ENCODE measurements at regions not wholly inside any gene's neighbourhood (a gene's known extent, or its start where the extent isn't known, plus 50 kb on each side); places are given as distances from the start of the nearest gene placed in this dataset.

DNA sequence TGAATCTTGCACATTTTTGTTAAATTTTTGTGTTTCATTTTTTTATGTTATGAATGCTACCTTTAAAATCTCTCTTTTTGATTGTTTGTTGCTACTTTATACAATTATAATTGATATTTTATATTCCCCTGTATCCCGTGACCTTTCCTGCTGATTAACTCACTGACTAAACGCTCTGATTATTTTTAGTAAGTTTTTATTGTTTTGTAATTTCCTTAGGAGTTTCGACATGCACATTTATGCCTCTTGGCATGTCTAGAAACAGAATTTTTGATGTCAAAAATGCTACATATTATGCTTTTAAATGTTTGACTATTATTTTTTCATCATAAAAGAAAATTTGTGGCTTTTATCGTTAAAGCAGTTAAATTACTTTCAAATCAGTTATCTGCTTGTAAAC, 1131.6 kb upstream of the TMEFF2 start:
- no peaks in the 10 kb centered on the region for H3K36me3 ChIP-seq (replicated peaks in 1 of 2; ENCODE audit: control insufficient read depth in 1 of 2, insufficient read depth in 2 of 2, low read length in 2 of 2)
- no CpG with 5 or more reads among the region's 4 CpGs for WGBS (ENCODE audit: insufficient coverage)
- Mint-ChIP-seq H3K27me3 (ENCODE audit: low read depth in 3 of 3) (peaks cover 0 to 2% (median 0%) of the 10 kb centered on the region in 3 donors), H3K27ac (peak overlapping the region in 3 of 7 donors; percentile 1 to 40 (median 21)), H3K9me3 (peaks cover 3 to 13% (median 8%) of the 10 kb centered on the region in 7 donors), H3K36me3 (no peaks in the 10 kb centered on the region), H3K4me3 (no peak overlapping the region), H3K4me1 (peaks cover 17% of the 10 kb centered on the region)
- peak overlapping the region; percentile 34 for H2AFZ ChIP-seq (ENCODE audit: insufficient read depth, low read depth, low read length, poor library complexity, severe bottlenecking)
- no peak overlapping the region for H3K4me3 ChIP-seq (replicated peaks in 1 of 3; ENCODE audit: low read depth in 2 of 3, low read length in 3 of 3)
- TF ChIP-seq, protein P1, sequence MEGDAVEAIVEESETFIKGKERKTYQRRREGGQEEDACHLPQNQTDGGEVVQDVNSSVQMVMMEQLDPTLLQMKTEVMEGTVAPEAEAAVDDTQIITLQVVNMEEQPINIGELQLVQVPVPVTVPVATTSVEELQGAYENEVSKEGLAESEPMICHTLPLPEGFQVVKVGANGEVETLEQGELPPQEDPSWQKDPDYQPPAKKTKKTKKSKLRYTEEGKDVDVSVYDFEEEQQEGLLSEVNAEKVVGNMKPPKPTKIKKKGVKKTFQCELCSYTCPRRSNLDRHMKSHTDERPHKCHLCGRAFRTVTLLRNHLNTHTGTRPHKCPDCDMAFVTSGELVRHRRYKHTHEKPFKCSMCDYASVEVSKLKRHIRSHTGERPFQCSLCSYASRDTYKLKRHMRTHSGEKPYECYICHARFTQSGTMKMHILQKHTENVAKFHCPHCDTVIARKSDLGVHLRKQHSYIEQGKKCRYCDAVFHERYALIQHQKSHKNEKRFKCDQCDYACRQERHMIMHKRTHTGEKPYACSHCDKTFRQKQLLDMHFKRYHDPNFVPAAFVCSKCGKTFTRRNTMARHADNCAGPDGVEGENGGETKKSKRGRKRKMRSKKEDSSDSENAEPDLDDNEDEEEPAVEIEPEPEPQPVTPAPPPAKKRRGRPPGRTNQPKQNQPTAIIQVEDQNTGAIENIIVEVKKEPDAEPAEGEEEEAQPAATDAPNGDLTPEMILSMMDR (IDR thresholded peaks at IDR 0.05): no peak
- no peaks in the 10 kb centered on the region for H3K9me3 ChIP-seq (replicated peaks in 1 of 2; ENCODE audit: control insufficient read depth in 1 of 2, insufficient read depth in 1 of 2, low read length in 2 of 2)
- DNase-seq: peak in 2 of 3 donors; percentile 14 to 15
- H3K27me3 ChIP-seq (ENCODE audit: control insufficient read depth in 2 of 2, insufficient read depth in 2 of 2, low read length in 2 of 2): no peaks in the 10 kb centered on the region
- peak overlapping the region; percentile 22 for H3K9ac ChIP-seq (ENCODE audit: insufficient read depth, low read length, poor library complexity, severe bottlenecking)
- H3K4me1 ChIP-seq (ENCODE audit: control insufficient read depth in 1 of 2, insufficient read depth in 2 of 2, low read length in 2 of 2): peaks cover 13 to 17% of the 10 kb centered on the region in 2 donors
- H4K20me1 ChIP-seq (ENCODE audit: insufficient read depth, low read length): no peaks in the 10 kb centered on the region
- H3K79me2 ChIP-seq (ENCODE audit: insufficient read depth, low read length): no peaks in the 10 kb centered on the region
- peak overlapping the region; percentile 28 for H3K4me2 ChIP-seq (replicated peaks; ENCODE audit: extremely low read depth, low read length, poor library complexity, severe bottlenecking)
- peak overlapping the region in 1 of 2 donors; percentile 70 for H3K27ac ChIP-seq (ENCODE audit: low read depth in 1 of 2, low read length in 2 of 2)
- intact Hi-C loops (cut with micrococcal nuclease): no loop called here

DNA sequence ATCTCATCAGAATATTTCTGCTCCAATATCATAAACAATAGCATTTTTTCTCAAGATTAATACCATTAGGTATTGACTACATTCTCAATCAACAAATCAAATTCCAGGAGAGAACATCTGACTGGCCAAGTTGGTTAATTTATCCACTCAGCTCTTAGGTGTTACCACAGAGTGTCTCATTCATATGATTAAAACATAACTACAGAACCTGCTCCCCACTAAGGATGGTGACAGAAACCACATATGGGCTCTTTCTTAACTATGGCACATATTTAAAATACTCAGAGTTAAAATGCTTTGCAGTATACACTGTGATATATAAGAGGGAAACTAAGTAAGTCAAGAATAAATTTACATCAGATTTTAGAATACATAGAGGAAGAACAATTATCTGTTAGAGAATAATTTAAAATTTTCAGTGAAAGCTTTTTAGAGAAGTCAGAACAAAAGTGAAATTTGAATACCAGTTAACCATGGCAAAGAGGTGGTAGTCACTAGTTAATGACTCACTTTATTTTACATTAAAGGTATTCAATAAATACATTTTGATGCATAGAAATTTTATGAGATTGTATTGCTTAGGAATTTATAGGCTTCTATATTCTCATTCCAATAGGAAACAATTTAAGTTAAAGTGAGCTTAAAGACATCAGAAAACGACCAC, 1120.8 kb upstream of the TMEFF2 start:
- intact Hi-C loops (cut with micrococcal nuclease): no loop called here
- H3K9me3 Mint-ChIP-seq: peaks cover 0 to 4% (median 2%) of the 10 kb centered on the region in 7 donors
- no peaks in the 10 kb centered on the region for H3K36me3 ChIP-seq (replicated peaks in 1 of 2; ENCODE audit: control insufficient read depth in 1 of 2, insufficient read depth in 2 of 2, low read length in 2 of 2)
- H3K9me3 ChIP-seq (replicated peaks in 1 of 2; ENCODE audit: control insufficient read depth in 1 of 2, insufficient read depth in 1 of 2, low read length in 2 of 2): no peaks in the 10 kb centered on the region
- no peak overlapping the region for H3K27ac Mint-ChIP-seq
- no peak overlapping the region for H3K4me3 ChIP-seq (replicated peaks in 1 of 3; ENCODE audit: low read depth in 2 of 3, low read length in 3 of 3)
- no CpG with 5 or more reads among the region's 1 CpG for WGBS (ENCODE audit: insufficient coverage)
- no peak overlapping the region for H3K27ac ChIP-seq (ENCODE audit: low read depth in 1 of 2, low read length in 2 of 2)
- TF ChIP-seq, protein P1 (IDR thresholded peaks at IDR 0.05): no peak
- no peaks in the 10 kb centered on the region for H3K36me3 Mint-ChIP-seq
- no peak for DNase-seq
- no peaks in the 10 kb centered on the region for H3K4me1 ChIP-seq (ENCODE audit: control insufficient read depth in 1 of 2, insufficient read depth in 2 of 2, low read length in 2 of 2)
- H2AFZ ChIP-seq (ENCODE audit: insufficient read depth, low read depth, low read length, poor library complexity, severe bottlenecking): no peak overlapping the region
- no peaks in the 10 kb centered on the region for H4K20me1 ChIP-seq (ENCODE audit: insufficient read depth, low read length)
- H3K79me2 ChIP-seq (ENCODE audit: insufficient read depth, low read length): no peaks in the 10 kb centered on the region
- H3K4me1 Mint-ChIP-seq: no peaks in the 10 kb centered on the region
- no peak overlapping the region for H3K9ac ChIP-seq (ENCODE audit: insufficient read depth, low read length, poor library complexity, severe bottlenecking)
- no peak overlapping the region for H3K4me3 Mint-ChIP-seq
- H3K4me2 ChIP-seq (replicated peaks; ENCODE audit: extremely low read depth, low read length, poor library complexity, severe bottlenecking): no peak overlapping the region
- peaks cover 0 to 2% (median 0%) of the 10 kb centered on the region in 3 donors for H3K27me3 Mint-ChIP-seq (ENCODE audit: low read depth in 3 of 3)
- no peaks in the 10 kb centered on the region for H3K27me3 ChIP-seq (ENCODE audit: control insufficient read depth in 2 of 2, insufficient read depth in 2 of 2, low read length in 2 of 2)

All from CD14-positive monocyte (primary cell).